PC-9 (cell line): ENCODE measurements at regions not wholly inside any gene's neighbourhood (a gene's known extent, or its start where the extent isn't known, plus 50 kb on each side); places are given as distances from the start of the nearest gene placed in this dataset.
"Not testable (repeated sequence)": the region's sequence is repeated elsewhere in the genome, so short reads cannot be mapped to it uniquely, and the experiment has no call there.

Source experiments
- BruUV-seq: library from RNA; stranded (reverse); fragments of 400-500 nt; replicated peaks from 2 replicates; lab custom pipeline; 2021; lab: Mats Ljungman, UMichigan
- CTCF ChIA-PET: fragments of 300-600 bp; sonication (Branson Sonifier 250); formaldehyde crosslinking; loops from one replicate; lab custom pipeline; 2022; ENCODE audit warnings: antibody characterized with exemption; lab: Charles Lee
- POLR2A ChIA-PET: fragments of 300-600 bp; sonication (Branson Sonifier 250); formaldehyde crosslinking; loops from one replicate; lab custom pipeline; 2022; ENCODE audit warnings: antibody characterized with exemption; ENCODE audit not compliant: unreplicated experiment; lab: Charles Lee
- DNase-seq, 2 experiments: peaks; one replicate each; pipeline versions ENCODE4 v3.0.0 to v3.0.0-alpha.2; 2015 to 2022; ENCODE audit warnings: mixed read lengths in 1 of 2
- H2AFZ ChIP-seq: fragments of 200-600 bp; sonication (generic); 2 replicates; pipeline ENCODE4 v1.8.1; 2017; ENCODE audit warnings: antibody characterized with exemption
- H3F3A ChIP-seq: fragments of 200-600 bp; sonication (generic); 2 replicates; pipeline ENCODE4 v1.8.1; 2017; ENCODE audit warnings: antibody characterized with exemption, mild to moderate bottlenecking, low read depth; ENCODE audit not compliant: insufficient read depth
- H3K27ac ChIP-seq: fragments of 200-600 bp; sonication (generic); 2 replicates; pipeline ENCODE4 v1.6.1; 2016; ENCODE audit warnings: mixed run types
- H3K27me3 ChIP-seq: fragments of 200-600 bp; sonication (generic); 2 replicates; pipeline ENCODE4 v1.6.1; 2016; ENCODE audit warnings: low read depth, mixed run types; ENCODE audit not compliant: insufficient read depth
- H3K36me3 ChIP-seq: fragments of 200-600 bp; sonication (generic); 2 replicates; pipeline ENCODE4 v1.6.1; 2016; ENCODE audit warnings: low read depth, mixed run types
- H3K4me1 ChIP-seq: fragments of 200-600 bp; sonication (generic); replicated peaks from 2 replicates; pipeline ENCODE4 v1.6.1; 2016; ENCODE audit warnings: mixed run types; ENCODE audit not compliant: insufficient read depth
- H3K4me2 ChIP-seq: fragments of 200-600 bp; sonication (generic); 2 replicates; pipeline ENCODE4 v1.6.1; 2017; ENCODE audit warnings: mixed run types
- H3K4me3 ChIP-seq: fragments of 200-600 bp; sonication (generic); 2 replicates; pipeline ENCODE4 v1.6.1; 2016; ENCODE audit warnings: mixed run types
- H3K79me2 ChIP-seq: fragments of 200-600 bp; sonication (generic); 2 replicates; pipeline ENCODE4 v1.6.1; 2017; ENCODE audit warnings: low read depth, mixed run types
- H3K9me2 ChIP-seq: fragments of 200-600 bp; sonication (generic); 2 replicates; pipeline ENCODE4 v1.8.1; 2017; ENCODE audit warnings: mild to moderate bottlenecking; ENCODE audit not compliant: insufficient read depth
- H3K9me3 ChIP-seq: fragments of 200-600 bp; sonication (generic); 2 replicates; pipeline ENCODE4 v1.8.1; 2016; ENCODE audit warnings: low read depth; ENCODE audit not compliant: insufficient read depth
- H4K20me1 ChIP-seq: fragments of 200-600 bp; sonication (generic); 2 replicates; pipeline ENCODE4 v1.8.1; 2017; ENCODE audit not compliant: insufficient read depth
- EZH2 ChIP-seq: fragments of 200-600 bp; sonication (generic); IDR thresholded peaks from 2 replicates; pipeline ENCODE4 v1.8.0; 2017; ENCODE audit warnings: antibody characterized with exemption, low read depth
- intact Hi-C: fragments of 100-400 bp; cut with micrococcal nuclease; formaldehyde crosslinking; loops from one replicate; pipeline ENCODE4 v1.10.0; 2022; ENCODE audit not compliant: unreplicated experiment
- TF ChIP-seq, protein P1 (sequence below): fragments of 200-600 bp; sonication (generic); conservative IDR thresholded peaks from 2 replicates; pipeline ENCODE4 v1.6.1; 2017; ENCODE audit warnings: mixed run types, antibody characterized with exemption, mild to moderate bottlenecking, moderate library complexity

DNA sequence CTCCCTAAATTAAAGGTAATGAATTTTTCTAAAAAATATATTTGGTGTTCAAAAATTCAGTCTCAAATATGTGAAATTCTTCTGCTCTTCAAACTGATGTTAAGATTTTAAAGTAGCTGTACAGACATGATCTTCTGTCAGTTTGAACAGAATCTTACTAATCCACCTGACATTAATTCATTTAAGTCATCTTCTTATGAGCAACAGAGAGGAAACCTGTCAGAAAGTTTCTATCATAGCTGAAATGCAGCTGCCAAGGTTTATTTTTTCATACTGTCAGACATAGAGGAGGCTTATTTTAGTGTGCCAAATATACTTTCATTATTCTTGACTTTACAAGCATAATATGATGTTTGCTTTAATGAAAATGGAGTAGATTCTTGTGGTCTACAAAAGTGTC lies 686.6 kb upstream of the MIS18BP1 start:
- no peaks in the 10 kb centered on the region for H3K4me1 ChIP-seq
- DNase-seq: no peak
- ChIA-PET POLR2A (no interaction called here), CTCF (no interaction called here)
- no peaks in the 10 kb centered on the region for H3K9me2 ChIP-seq
- no peaks in the 10 kb centered on the region for H4K20me1 ChIP-seq
- BruUV-seq: no TSS peak
- no peak overlapping the region for H3K4me3 ChIP-seq
- no peaks in the 10 kb centered on the region for H3K79me2 ChIP-seq
- intact Hi-C loops: loop anchor here (10.0 kb wide), 1 partner anchor 325 kb away; no protein-coding TSS in a partner anchor
- H3K9me3 ChIP-seq: no peaks in the 10 kb centered on the region
- H3F3A ChIP-seq: no peaks in the 10 kb centered on the region
- no peaks in the 10 kb centered on the region for H3K36me3 ChIP-seq
- no peak overlapping the region for H3K27ac ChIP-seq
- no peak overlapping the region for H2AFZ ChIP-seq
- no peak overlapping the region for H3K4me2 ChIP-seq
- no peaks in the 10 kb centered on the region for H3K27me3 ChIP-seq
- no peak for TF ChIP-seq EZH2
- TF ChIP-seq, protein P1, sequence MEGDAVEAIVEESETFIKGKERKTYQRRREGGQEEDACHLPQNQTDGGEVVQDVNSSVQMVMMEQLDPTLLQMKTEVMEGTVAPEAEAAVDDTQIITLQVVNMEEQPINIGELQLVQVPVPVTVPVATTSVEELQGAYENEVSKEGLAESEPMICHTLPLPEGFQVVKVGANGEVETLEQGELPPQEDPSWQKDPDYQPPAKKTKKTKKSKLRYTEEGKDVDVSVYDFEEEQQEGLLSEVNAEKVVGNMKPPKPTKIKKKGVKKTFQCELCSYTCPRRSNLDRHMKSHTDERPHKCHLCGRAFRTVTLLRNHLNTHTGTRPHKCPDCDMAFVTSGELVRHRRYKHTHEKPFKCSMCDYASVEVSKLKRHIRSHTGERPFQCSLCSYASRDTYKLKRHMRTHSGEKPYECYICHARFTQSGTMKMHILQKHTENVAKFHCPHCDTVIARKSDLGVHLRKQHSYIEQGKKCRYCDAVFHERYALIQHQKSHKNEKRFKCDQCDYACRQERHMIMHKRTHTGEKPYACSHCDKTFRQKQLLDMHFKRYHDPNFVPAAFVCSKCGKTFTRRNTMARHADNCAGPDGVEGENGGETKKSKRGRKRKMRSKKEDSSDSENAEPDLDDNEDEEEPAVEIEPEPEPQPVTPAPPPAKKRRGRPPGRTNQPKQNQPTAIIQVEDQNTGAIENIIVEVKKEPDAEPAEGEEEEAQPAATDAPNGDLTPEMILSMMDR: no peak

DNA sequence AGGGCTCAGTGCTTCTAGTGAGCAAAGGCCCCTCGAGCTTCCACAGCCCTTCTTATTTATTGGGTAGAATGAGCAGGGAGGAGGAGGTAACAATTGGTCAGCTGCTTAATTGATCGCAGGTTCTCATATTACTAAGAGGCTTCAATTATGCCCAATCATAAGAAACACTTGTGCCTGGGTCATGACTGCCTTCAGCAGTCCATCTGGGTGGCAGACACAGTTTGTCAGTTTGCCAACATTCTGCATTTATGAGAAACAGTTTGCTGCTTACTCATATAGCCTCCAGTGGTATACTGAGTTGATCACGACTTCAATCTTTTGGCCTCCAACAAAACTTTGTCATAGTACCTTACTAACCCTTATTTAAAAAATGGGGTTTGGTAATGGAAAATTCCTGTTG lies 667.0 kb upstream of the MIS18BP1 start:
- BruUV-seq, H3K9me3 ChIP-seq, H3K79me2 ChIP-seq, H3K36me3 ChIP-seq, H3F3A ChIP-seq, H3K4me2 ChIP-seq, H3K4me1 ChIP-seq, H4K20me1 ChIP-seq, H3K27me3 ChIP-seq, POLR2A ChIA-PET, H3K9me2 ChIP-seq, H2AFZ ChIP-seq, H3K4me3 ChIP-seq, H3K27ac ChIP-seq, CTCF ChIA-PET: not testable (repeated sequence)
- intact Hi-C loops: loop anchor here (1.0 kb wide), 1 partner anchor 29 kb away; no protein-coding TSS in a partner anchor
- DNase-seq: peak; percentile 19 to 57

DNA sequence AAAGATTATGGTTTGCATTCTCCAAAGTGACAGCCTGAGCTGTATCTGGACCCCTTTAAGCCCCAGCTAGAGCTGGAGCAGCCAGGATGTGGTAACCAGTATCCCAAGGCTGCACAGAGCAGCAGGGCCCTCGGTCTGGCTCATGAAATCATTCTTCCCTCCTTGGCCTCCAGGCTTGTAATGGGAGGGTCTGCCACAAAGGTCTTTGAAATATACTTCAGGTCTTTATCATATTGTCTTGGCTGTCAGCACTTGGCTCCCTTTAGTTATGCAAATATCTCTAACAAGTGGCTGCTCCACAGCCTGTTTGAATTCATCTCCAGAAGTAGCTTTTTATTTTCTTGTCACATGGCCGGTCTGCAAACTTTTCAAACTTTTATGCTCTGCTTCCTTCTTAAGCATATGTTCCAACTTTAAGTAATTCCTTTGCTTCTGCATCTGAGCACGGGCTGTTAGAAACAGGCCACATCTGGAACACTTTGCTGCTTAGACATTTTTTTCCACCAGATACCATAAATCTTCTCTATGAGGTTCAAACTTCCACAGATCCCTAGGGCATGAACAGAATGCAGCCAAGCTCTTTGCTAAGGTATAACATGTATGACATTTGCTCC lies 663.4 kb upstream of the MIS18BP1 start:
- CTCF ChIA-PET: no interaction called here
- POLR2A ChIA-PET: no interaction called here
- Histone ChIP-seq H3K4me3 (no peak overlapping the region), H3K27ac (no peak overlapping the region), H3K36me3 (no peaks in the 10 kb centered on the region), H4K20me1 (no peaks in the 10 kb centered on the region), H3K9me2 (no peaks in the 10 kb centered on the region), H3K4me1 (no peaks in the 10 kb centered on the region; the same call in 1 of the 2 replicates), H3K4me2 (no peak overlapping the region), H3K27me3 (no peaks in the 10 kb centered on the region), H2AFZ (no peak overlapping the region), H3F3A (no peaks in the 10 kb centered on the region), H3K79me2 (no peaks in the 10 kb centered on the region), H3K9me3 (peaks cover 5% of the 10 kb centered on the region; the same call in 1 of the 2 replicates)
- TF ChIP-seq, protein P1: no peak
- no peak for TF ChIP-seq EZH2
- BruUV-seq: no TSS peak
- intact Hi-C loops: no loop called here
- no peak for DNase-seq

DNA sequence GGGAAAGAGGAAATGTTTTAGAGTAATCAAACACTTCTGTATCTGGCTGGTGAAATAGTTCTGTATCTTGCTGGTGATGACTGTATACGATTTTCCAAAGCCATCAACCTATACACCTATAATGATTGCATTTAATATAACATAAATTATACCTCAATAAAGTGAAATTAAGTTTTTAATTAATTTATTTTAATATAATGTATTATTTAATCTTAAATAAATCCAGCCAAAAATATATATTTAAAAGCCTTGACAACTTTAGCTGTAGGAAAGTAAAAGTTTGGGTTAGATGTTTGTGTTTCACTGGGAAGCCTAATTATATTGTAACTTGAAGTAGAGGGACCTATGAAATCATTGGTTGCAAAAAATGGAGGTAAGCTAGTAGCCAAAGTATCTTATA lies 654.8 kb upstream of the MIS18BP1 start:
- Histone ChIP-seq H4K20me1 (no peaks in the 10 kb centered on the region), H3K27me3 (no peaks in the 10 kb centered on the region), H3K9me3 (no peaks in the 10 kb centered on the region), H3K36me3 (no peaks in the 10 kb centered on the region), H3K27ac (no peak overlapping the region), H3K4me3 (no peak overlapping the region), H3F3A (no peaks in the 10 kb centered on the region), H3K9me2 (no peaks in the 10 kb centered on the region), H3K79me2 (no peaks in the 10 kb centered on the region), H3K4me1 (no peaks in the 10 kb centered on the region), H2AFZ (no peak overlapping the region), H3K4me2 (no peak overlapping the region)
- DNase-seq: no peak
- TF ChIP-seq, protein P1: no peak
- ChIA-PET POLR2A (interaction anchor here (0.6 kb wide), 1 partner anchor 442 kb away, joined by 3 read pairs; no protein-coding TSS in a partner anchor), CTCF (no interaction called here)
- intact Hi-C loops: no loop called here
- BruUV-seq: no TSS peak
